ENCODE measurements at regions not wholly inside any gene's neighbourhood (a gene's known extent, or its start where the extent isn't known, plus 50 kb on each side); places are given as distances from the start of the nearest gene placed in this dataset.
"Not testable (repeated sequence)": the region's sequence is repeated elsewhere in the genome, so short reads cannot be mapped to it uniquely, and the experiment has no call there.

- TF ChIP-seq CSDC2 (CRISPR knock-in tag; IDR thresholded peaks at IDR 0.05) (no peak), RARB (CRISPR knock-in tag; IDR thresholded peaks at IDR 0.05) (no peak), ZNF8 (CRISPR knock-in tag; IDR thresholded peaks at IDR 0.05) (no peak), TCF4 (CRISPR knock-in tag; IDR thresholded peaks at IDR 0.05; ENCODE audit: borderline replicate concordance) (no peak), ZFP3 (CRISPR knock-in tag; IDR thresholded peaks at IDR 0.05) (no peak), CREB5 (CRISPR knock-in tag; IDR thresholded peaks at IDR 0.05; ENCODE audit: low read depth) (no peak), ARNTL (CRISPR knock-in tag; IDR thresholded peaks at IDR 0.05; ENCODE audit: borderline replicate concordance, low read depth) (no peak), ZC3H10 (CRISPR knock-in tag; IDR thresholded peaks at IDR 0.05) (no peak), PATZ1 (CRISPR knock-in tag; IDR thresholded peaks at IDR 0.05; ENCODE audit: borderline replicate concordance) (no peak), ISL1 (CRISPR knock-in tag; IDR thresholded peaks at IDR 0.05) (no peak)
- TF ChIP-seq, protein P1, sequence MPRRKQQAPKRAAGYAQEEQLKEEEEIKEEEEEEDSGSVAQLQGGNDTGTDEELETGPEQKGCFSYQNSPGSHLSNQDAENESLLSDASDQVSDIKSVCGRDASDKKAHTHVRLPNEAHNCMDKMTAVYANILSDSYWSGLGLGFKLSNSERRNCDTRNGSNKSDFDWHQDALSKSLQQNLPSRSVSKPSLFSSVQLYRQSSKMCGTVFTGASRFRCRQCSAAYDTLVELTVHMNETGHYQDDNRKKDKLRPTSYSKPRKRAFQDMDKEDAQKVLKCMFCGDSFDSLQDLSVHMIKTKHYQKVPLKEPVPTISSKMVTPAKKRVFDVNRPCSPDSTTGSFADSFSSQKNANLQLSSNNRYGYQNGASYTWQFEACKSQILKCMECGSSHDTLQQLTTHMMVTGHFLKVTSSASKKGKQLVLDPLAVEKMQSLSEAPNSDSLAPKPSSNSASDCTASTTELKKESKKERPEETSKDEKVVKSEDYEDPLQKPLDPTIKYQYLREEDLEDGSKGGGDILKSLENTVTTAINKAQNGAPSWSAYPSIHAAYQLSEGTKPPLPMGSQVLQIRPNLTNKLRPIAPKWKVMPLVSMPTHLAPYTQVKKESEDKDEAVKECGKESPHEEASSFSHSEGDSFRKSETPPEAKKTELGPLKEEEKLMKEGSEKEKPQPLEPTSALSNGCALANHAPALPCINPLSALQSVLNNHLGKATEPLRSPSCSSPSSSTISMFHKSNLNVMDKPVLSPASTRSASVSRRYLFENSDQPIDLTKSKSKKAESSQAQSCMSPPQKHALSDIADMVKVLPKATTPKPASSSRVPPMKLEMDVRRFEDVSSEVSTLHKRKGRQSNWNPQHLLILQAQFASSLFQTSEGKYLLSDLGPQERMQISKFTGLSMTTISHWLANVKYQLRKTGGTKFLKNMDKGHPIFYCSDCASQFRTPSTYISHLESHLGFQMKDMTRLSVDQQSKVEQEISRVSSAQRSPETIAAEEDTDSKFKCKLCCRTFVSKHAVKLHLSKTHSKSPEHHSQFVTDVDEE (CRISPR knock-in tag; IDR thresholded peaks at IDR 0.05), result no peak
- ATAC-seq, result no peak
Measured at GRCh38 chr20:46785958-46786357, 76.5 kb downstream of the SLC2A10 start.

DNA sequence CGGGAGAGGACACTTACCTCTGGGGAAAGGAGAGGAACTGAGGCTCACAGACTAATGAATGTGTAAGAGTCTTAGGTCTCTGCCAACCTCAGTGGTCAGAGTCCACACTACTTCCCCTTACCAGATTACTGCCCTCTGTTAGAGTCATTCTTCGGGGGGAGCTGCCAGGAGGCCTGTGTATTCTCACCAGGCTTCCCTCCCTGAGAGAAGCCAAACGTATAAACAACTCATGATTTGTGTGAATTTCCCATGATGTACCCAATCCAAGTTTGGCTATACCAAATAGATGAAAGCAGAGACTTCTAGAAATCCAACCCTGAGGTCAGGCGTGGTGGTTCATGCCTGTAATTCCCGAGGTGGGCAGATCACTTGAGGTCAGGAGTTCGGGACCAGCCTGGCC is 77.1 kb downstream of the SLC2A10 start:
- no peak for TF ChIP-seq BACH2 (CRISPR knock-in tag; IDR thresholded peaks at IDR 0.05; ENCODE audit: borderline replicate concordance)
- no peak for TF ChIP-seq ARNTL (CRISPR knock-in tag; IDR thresholded peaks at IDR 0.05; ENCODE audit: borderline replicate concordance, low read depth)
- no peak for TF ChIP-seq GLIS3 (CRISPR knock-in tag; IDR thresholded peaks at IDR 0.05)
- TF ChIP-seq ISL1 (CRISPR knock-in tag; IDR thresholded peaks at IDR 0.05), result no peak
- TF ChIP-seq OSR1 (CRISPR knock-in tag; IDR thresholded peaks at IDR 0.05), result no peak
- TF ChIP-seq CSRNP3 (CRISPR knock-in tag; IDR thresholded peaks at IDR 0.05), result no peak
- no peak for ATAC-seq

- TF ChIP-seq PATZ1 (CRISPR knock-in tag; IDR thresholded peaks at IDR 0.05; ENCODE audit: borderline replicate concordance) (no peak), ZFP30 (CRISPR knock-in tag; IDR thresholded peaks at IDR 0.05) (no peak), ZC3H10 (CRISPR knock-in tag; IDR thresholded peaks at IDR 0.05) (no peak), ARNTL (CRISPR knock-in tag; IDR thresholded peaks at IDR 0.05; ENCODE audit: borderline replicate concordance, low read depth) (no peak), TCF4 (CRISPR knock-in tag; IDR thresholded peaks at IDR 0.05; ENCODE audit: borderline replicate concordance) (no peak), TOX (CRISPR knock-in tag; IDR thresholded peaks at IDR 0.05; ENCODE audit: borderline replicate concordance) (no peak), ESRRG (CRISPR knock-in tag; IDR thresholded peaks at IDR 0.05) (no peak), BACH2 (CRISPR knock-in tag; IDR thresholded peaks at IDR 0.05; ENCODE audit: borderline replicate concordance) (no peak), CSRNP3 (CRISPR knock-in tag; IDR thresholded peaks at IDR 0.05) (no peak), SNAI2 (CRISPR knock-in tag; IDR thresholded peaks at IDR 0.05) (no peak), CREB5 (CRISPR knock-in tag; IDR thresholded peaks at IDR 0.05; ENCODE audit: low read depth) (no peak), GLIS3 (CRISPR knock-in tag; IDR thresholded peaks at IDR 0.05) (no peak), ZNF565 (CRISPR knock-in tag; conservative IDR thresholded peaks at IDR 0.05; ENCODE audit: low read depth) (no peak), CSDC2 (CRISPR knock-in tag; IDR thresholded peaks at IDR 0.05) (no peak), RARB (CRISPR knock-in tag; IDR thresholded peaks at IDR 0.05) (no peak), PPARA (CRISPR knock-in tag; IDR thresholded peaks at IDR 0.05; ENCODE audit: borderline replicate concordance) (no peak)
- no peak for ATAC-seq
Measured at GRCh38 chr20:46787991-46788762, 78.7 kb downstream of the SLC2A10 start.

DNA sequence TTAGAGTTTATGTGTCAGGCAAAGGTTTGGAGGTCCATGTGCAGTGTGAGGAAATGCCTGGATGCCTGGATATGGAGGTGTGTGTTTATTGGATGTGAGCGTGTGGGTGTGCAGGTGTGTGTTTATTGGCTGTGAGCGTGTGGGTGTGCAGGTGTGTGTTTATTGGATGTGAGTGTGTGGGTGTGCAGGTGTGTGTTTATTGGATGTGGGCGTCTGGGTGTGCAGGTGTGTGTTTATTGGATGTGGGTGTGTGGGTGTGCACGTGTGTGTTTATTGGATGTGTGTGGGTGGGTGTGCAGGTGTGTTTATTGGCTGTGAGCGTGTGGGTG is 79.3 kb downstream of the SLC2A10 start:
- not testable (repeated sequence) for ATAC-seq
